22Rv1 (cell line): ENCODE measurements at regions not wholly inside any gene's neighbourhood (a gene's known extent, or its start where the extent isn't known, plus 50 kb on each side); places are given as distances from the start of the nearest gene placed in this dataset.
"Not testable (repeated sequence)": the region's sequence is repeated elsewhere in the genome, so short reads cannot be mapped to it uniquely, and the experiment has no call there.

Experiments
- H3K27ac ChIP-seq: fragments of 450-650 bp; 2 replicates; pipeline ENCODE4 v1.5.1; 2017
- CTCF ChIP-seq: fragments of 450-650 bp; IDR thresholded peaks from 2 replicates; pipeline ENCODE4 v1.5.1; 2017; ENCODE audit warnings: mild to moderate bottlenecking
- ZFX ChIP-seq: fragments of 450-650 bp; IDR thresholded peaks from 2 replicates; pipeline ENCODE4 v1.6.1; 2017; ENCODE audit warnings: antibody characterized with exemption, borderline replicate concordance

GRCh38 chr3:94494992-94495391 lies 432.1 kb downstream of the NSUN3 start:
- no peak overlapping the region for H3K27ac ChIP-seq

GRCh38 chr3:94500146-94500545 lies 437.3 kb downstream of the NSUN3 start:
- H3K27ac ChIP-seq = no peak overlapping the region
- TF ChIP-seq CTCF (no peak), ZFX (no peak)

More at GRCh38 chr3:94494992-94495391, 432.1 kb downstream of the NSUN3 start:
- TF ChIP-seq ZFX (no peak), CTCF (no peak)

- H3K27ac ChIP-seq = not testable (repeated sequence)
Measured at GRCh38 chr3:94507354-94507753, 444.5 kb downstream of the NSUN3 start.

GRCh38 chr3:94512876-94513275 lies 450.0 kb downstream of the NSUN3 start:
- no peak for TF ChIP-seq CTCF
- no peak for TF ChIP-seq ZFX

GRCh38 chr3:94513600-94513999 lies 450.7 kb downstream of the NSUN3 start:
- TF ChIP-seq ZFX (no peak), CTCF (no peak)

More at GRCh38 chr3:94512876-94513275, 450.0 kb downstream of the NSUN3 start:
- H3K27ac ChIP-seq = no peak overlapping the region

GRCh38 chr3:94515983-94516382 lies 453.1 kb downstream of the NSUN3 start:
- TF ChIP-seq ZFX (no peak), CTCF (no peak)
- no peak overlapping the region for H3K27ac ChIP-seq

More at GRCh38 chr3:94513600-94513999, 450.7 kb downstream of the NSUN3 start:
- H3K27ac ChIP-seq = no peak overlapping the region

GRCh38 chr3:94520364-94520763 lies 457.5 kb downstream of the NSUN3 start:
- H3K27ac ChIP-seq = no peak overlapping the region
- TF ChIP-seq CTCF (no peak), ZFX (no peak)

GRCh38 chr3:94522488-94522887 lies 459.6 kb downstream of the NSUN3 start:
- peak; percentile 24 for TF ChIP-seq CTCF
- no peak for TF ChIP-seq ZFX

More at GRCh38 chr3:94522488-94522887, 459.6 kb downstream of the NSUN3 start:
- H3K27ac ChIP-seq = no peak overlapping the region
